Mesenchymal stem cell (in vitro differentiated cells and primary cell): ENCODE measurements at regions not wholly inside any gene's neighbourhood (a gene's known extent, or its start where the extent isn't known, plus 50 kb on each side); places are given as distances from the start of the nearest gene placed in this dataset. TPM values are rescaled to one million over a fixed set of nuclear protein-coding genes. Genes with fewer than 3 reads are reported as not detected.
"Not testable (repeated sequence)": the region's sequence is repeated elsewhere in the genome, so short reads cannot be mapped to it uniquely, and the experiment has no call there.

Source experiments
- DNase-seq: peaks from one replicate; pipeline ENCODE4 v3.0.0-alpha.2; 2013
- H2AFZ ChIP-seq: one replicate; pipeline ENCODE4 v1.6.1; 2013; ENCODE audit warnings: low read depth, mild to moderate bottlenecking, control low read depth, inconsistent platforms, low read length, moderate library complexity
- H2AK5ac ChIP-seq: 2 replicates; pipeline ENCODE4 v1.6.1; 2013; ENCODE audit warnings: low read length, moderate library complexity, mild to moderate bottlenecking, inconsistent platforms; ENCODE audit not compliant: severe bottlenecking
- H2BK120ac ChIP-seq: one replicate; pipeline ENCODE4 v1.6.1; 2013; ENCODE audit warnings: low read depth, mild to moderate bottlenecking, inconsistent platforms, low read length, moderate library complexity
- H2BK12ac ChIP-seq, 2 experiments: one replicate each; pipeline ENCODE4 v1.6.1; 2013; ENCODE audit warnings: inconsistent platforms in 2 of 2, low read length in 2 of 2, mild to moderate bottlenecking in 2 of 2, moderate library complexity in 2 of 2, control low read depth in 1 of 2
- H2BK15ac ChIP-seq: one replicate; pipeline ENCODE4 v1.6.1; 2013; ENCODE audit warnings: mild to moderate bottlenecking, low read depth, inconsistent platforms; ENCODE audit not compliant: poor library complexity, severe bottlenecking
- H2BK5ac ChIP-seq: 2 replicates; pipeline ENCODE4 v1.6.1; 2013; ENCODE audit warnings: low read depth, mild to moderate bottlenecking, low read length, control low read depth, inconsistent platforms; ENCODE audit not compliant: poor library complexity, severe bottlenecking
- H3K14ac ChIP-seq, 2 experiments: one replicate each; pipeline ENCODE4 v1.6.1; 2013; ENCODE audit warnings: inconsistent platforms in 2 of 2, low read length in 2 of 2, control low read depth in 1 of 2, mild to moderate bottlenecking in 1 of 2, moderate library complexity in 1 of 2
- H3K18ac ChIP-seq, 2 experiments: one replicate each; pipeline ENCODE4 v1.6.1; 2013; ENCODE audit warnings: inconsistent platforms in 2 of 2, low read length in 2 of 2, control low read depth in 1 of 2, low read depth in 1 of 2, mild to moderate bottlenecking in 1 of 2
- H3K23ac ChIP-seq, 2 experiments: one replicate each; pipeline ENCODE4 v1.6.1; 2013; ENCODE audit warnings: inconsistent platforms in 2 of 2, low read length in 2 of 2, mild to moderate bottlenecking in 2 of 2, moderate library complexity in 2 of 2, control low read depth in 1 of 2
- H3K27ac ChIP-seq: 2 replicates; pipeline ENCODE4 v1.5.1; 2013; ENCODE audit warnings: mild to moderate bottlenecking, moderate library complexity, low read length, control low read depth, inconsistent platforms; ENCODE audit not compliant: poor library complexity, severe bottlenecking
- H3K27me3 ChIP-seq, 2 experiments: 2 replicates each; pipeline versions ENCODE4 v1.6.1 to v1.7.0; 2013; ENCODE audit warnings: low read length in 2 of 2, mild to moderate bottlenecking in 2 of 2, moderate library complexity in 2 of 2, control low read depth in 1 of 2, inconsistent platforms in 1 of 2; ENCODE audit not compliant: control insufficient read depth in 1 of 2, insufficient read depth in 1 of 2
- H3K36me3 ChIP-seq, 2 experiments: 2 replicates each; pipeline versions ENCODE4 v1.6.1 to v1.7.0; 2013; ENCODE audit warnings: low read length in 2 of 2, control low read depth in 1 of 2, inconsistent platforms in 1 of 2, low read depth in 1 of 2, mild to moderate bottlenecking in 1 of 2; ENCODE audit not compliant: insufficient read depth in 2 of 2, control insufficient read depth in 1 of 2
- H3K4ac ChIP-seq, 2 experiments: one replicate each; pipeline ENCODE4 v1.6.1; 2013; ENCODE audit warnings: inconsistent platforms in 2 of 2, low read length in 2 of 2, mild to moderate bottlenecking in 2 of 2, moderate library complexity in 2 of 2, control low read depth in 1 of 2, low read depth in 1 of 2
- H3K4me1 ChIP-seq: 2 replicates; pipeline ENCODE4 v1.6.1; 2013; ENCODE audit warnings: low read depth, low read length, control low read depth; ENCODE audit not compliant: control insufficient read depth, insufficient read depth
- H3K4me2 ChIP-seq: 2 replicates; pipeline ENCODE4 v1.6.1; 2013; ENCODE audit warnings: low read length, mild to moderate bottlenecking, inconsistent platforms; ENCODE audit not compliant: poor library complexity, severe bottlenecking
- H3K4me3 ChIP-seq, 2 experiments: 2 replicates each; pipeline versions ENCODE4 v1.5.1 to v1.7.0; 2013; ENCODE audit warnings: low read length in 2 of 2, mild to moderate bottlenecking in 2 of 2, control low read depth in 1 of 2, low read depth in 1 of 2; ENCODE audit not compliant: insufficient read depth in 1 of 2
- H3K79me1 ChIP-seq: replicated peaks from 2 replicates; pipeline ENCODE4 v1.6.1; 2013; ENCODE audit warnings: mild to moderate bottlenecking, control low read depth, low read length, inconsistent platforms; ENCODE audit not compliant: poor library complexity, severe bottlenecking
- H3K9ac ChIP-seq: 2 replicates; pipeline ENCODE4 v1.7.0; 2013; ENCODE audit warnings: mild to moderate bottlenecking, low read length, moderate library complexity
- H3K9me3 ChIP-seq: 2 replicates; pipeline ENCODE4 v1.7.0; 2013; ENCODE audit warnings: mild to moderate bottlenecking, low read length; ENCODE audit not compliant: control insufficient read depth
- H4K8ac ChIP-seq: one replicate; pipeline ENCODE4 v1.6.1; 2013; ENCODE audit warnings: inconsistent platforms, mild to moderate bottlenecking, low read length, moderate library complexity
- H4K91ac ChIP-seq: one replicate; pipeline ENCODE4 v1.6.1; 2013; ENCODE audit warnings: mild to moderate bottlenecking, low read length, inconsistent platforms
- WGBS: methylation state at CpG from one replicate; pipeline ENCODE4 v1.1.7; 2013; ENCODE audit warnings: mixed read lengths; 5-methylcytosine and 5-hydroxymethylcytosine counted together
- small RNA-seq: library from polyadenylated mRNA; stranded (forward); fragments of <200 nt; extraction: miRNeasy Mini kit (QIAGEN cat#:217004); gene quantifications from one replicate; pipeline ENCODE3, GENCODE V24; 2013; ENCODE audit warnings: low read depth

DNA sequence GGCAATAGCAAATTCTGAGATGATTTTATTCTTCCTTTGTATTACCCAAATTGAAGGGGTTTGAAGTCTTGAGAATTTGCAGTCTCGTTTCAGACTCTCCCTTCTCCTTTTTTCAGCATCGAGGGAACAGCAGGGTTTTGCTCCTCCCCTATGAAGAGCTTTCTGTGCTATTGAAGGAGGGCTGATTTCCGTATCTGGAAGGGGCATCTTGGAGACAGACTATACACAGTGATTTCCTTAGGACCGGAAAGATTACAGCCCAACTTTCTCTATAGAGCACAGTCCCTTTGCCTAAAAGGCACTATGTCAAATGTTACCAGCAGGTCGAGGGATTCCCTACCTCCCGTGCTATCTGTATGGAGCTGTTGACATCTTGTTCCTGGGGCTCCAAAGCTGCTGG is 50.2 kb upstream of the ZNF195 start:
- H3K36me3 ChIP-seq, H2BK120ac ChIP-seq, H3K4ac ChIP-seq, H3K14ac ChIP-seq, H3K4me2 ChIP-seq, H3K79me1 ChIP-seq, H3K9ac ChIP-seq, H3K27ac ChIP-seq, H3K4me1 ChIP-seq, H2AK5ac ChIP-seq, H2BK5ac ChIP-seq, H3K9me3 ChIP-seq, H3K4me3 ChIP-seq, H4K91ac ChIP-seq, H4K8ac ChIP-seq, H3K23ac ChIP-seq, H2AFZ ChIP-seq, H2BK12ac ChIP-seq, H3K18ac ChIP-seq, H2BK15ac ChIP-seq, DNase-seq: not testable (repeated sequence)
- WGBS, result 62% methylated on average over 4 of the region's 6 CpGs
- H3K27me3 ChIP-seq, result peaks cover 11 to 13% of the 10 kb centered on the region in 2 experiments

Small RNA genes lying in the stretch of these regions (small RNA-seq; reads per million reads assigned to genes)
- gene SNRPCP5, result not detected
